Fibroblast of pulmonary artery (primary cell): ENCODE measurements at regions not wholly inside any gene's neighbourhood (a gene's known extent, or its start where the extent isn't known, plus 50 kb on each side); places are given as distances from the start of the nearest gene placed in this dataset.
"Not testable (repeated sequence)": the region's sequence is repeated elsewhere in the genome, so short reads cannot be mapped to it uniquely, and the experiment has no call there.

Experiments used
- DNase-seq: peaks from one replicate; pipeline ENCODE4 v3.0.0-alpha.2; 2010; ENCODE audit warnings: low read depth
- H3K4me3 ChIP-seq: replicated peaks from 2 replicates; pipeline ENCODE4 v1.5.1; 2011; ENCODE audit warnings: low read depth, mild to moderate bottlenecking, control low read depth, low read length, moderate library complexity
- CTCF ChIP-seq: IDR thresholded peaks from 2 replicates; pipeline ENCODE4 v1.5.1; 2011; ENCODE audit warnings: mild to moderate bottlenecking, control low read depth, low read length, inconsistent platforms; ENCODE audit errors: missing control alignments

- DNase-seq = no peak
- no peak for TF ChIP-seq CTCF
- no peak overlapping the region for H3K4me3 ChIP-seq
These were observed 241.3 kb downstream of the DEPDC1B start for GRCh38 chr5:60458666-60459065.

- no peak for TF ChIP-seq CTCF
- no peak overlapping the region for H3K4me3 ChIP-seq
- DNase-seq = no peak
These were observed 242.7 kb downstream of the DEPDC1B start for GRCh38 chr5:60457233-60457632.

GRCh38 chr5:60455589-60455988 is 244.4 kb downstream of the DEPDC1B start:
- no peak overlapping the region for H3K4me3 ChIP-seq
- TF ChIP-seq CTCF = no peak
- no peak for DNase-seq

- not testable (repeated sequence) for H3K4me3 ChIP-seq, DNase-seq
These were observed 245.7 kb downstream of the DEPDC1B start for GRCh38 chr5:60454277-60454676.

GRCh38 chr5:60453186-60453976 is 246.6 kb downstream of the DEPDC1B start:
- no peak for DNase-seq
- H3K4me3 ChIP-seq = no peak overlapping the region
- TF ChIP-seq CTCF = no peak

GRCh38 chr5:60448600-60448999 is 251.4 kb downstream of the DEPDC1B start:
- DNase-seq = no peak
- no peak for TF ChIP-seq CTCF
- no peak overlapping the region for H3K4me3 ChIP-seq

- DNase-seq = no peak
- no peak overlapping the region for H3K4me3 ChIP-seq
- TF ChIP-seq CTCF = no peak
These were observed 252.5 kb downstream of the DEPDC1B start for GRCh38 chr5:60447488-60447920.
